Mesenchymal stem cell (in vitro differentiated cells and primary cell): ENCODE measurements at regions not wholly inside any gene's neighbourhood (a gene's known extent, or its start where the extent isn't known, plus 50 kb on each side); places are given as distances from the start of the nearest gene placed in this dataset.

Experiments used
- DNase-seq: peaks from one replicate; pipeline ENCODE4 v3.0.0-alpha.2; 2013
- H2AFZ ChIP-seq: one replicate; pipeline ENCODE4 v1.6.1; 2013; ENCODE audit warnings: low read depth, mild to moderate bottlenecking, control low read depth, inconsistent platforms, low read length, moderate library complexity
- H2AK5ac ChIP-seq: 2 replicates; pipeline ENCODE4 v1.6.1; 2013; ENCODE audit warnings: low read length, moderate library complexity, mild to moderate bottlenecking, inconsistent platforms; ENCODE audit not compliant: severe bottlenecking
- H2BK120ac ChIP-seq: one replicate; pipeline ENCODE4 v1.6.1; 2013; ENCODE audit warnings: low read depth, mild to moderate bottlenecking, inconsistent platforms, low read length, moderate library complexity
- H2BK12ac ChIP-seq, 2 experiments: one replicate each; pipeline ENCODE4 v1.6.1; 2013; ENCODE audit warnings: inconsistent platforms in 2 of 2, low read length in 2 of 2, mild to moderate bottlenecking in 2 of 2, moderate library complexity in 2 of 2, control low read depth in 1 of 2
- H2BK15ac ChIP-seq: one replicate; pipeline ENCODE4 v1.6.1; 2013; ENCODE audit warnings: mild to moderate bottlenecking, low read depth, inconsistent platforms; ENCODE audit not compliant: poor library complexity, severe bottlenecking
- H2BK5ac ChIP-seq: 2 replicates; pipeline ENCODE4 v1.6.1; 2013; ENCODE audit warnings: low read depth, mild to moderate bottlenecking, low read length, control low read depth, inconsistent platforms; ENCODE audit not compliant: poor library complexity, severe bottlenecking
- H3K14ac ChIP-seq, 2 experiments: one replicate each; pipeline ENCODE4 v1.6.1; 2013; ENCODE audit warnings: inconsistent platforms in 2 of 2, low read length in 2 of 2, control low read depth in 1 of 2, mild to moderate bottlenecking in 1 of 2, moderate library complexity in 1 of 2
- H3K18ac ChIP-seq, 2 experiments: one replicate each; pipeline ENCODE4 v1.6.1; 2013; ENCODE audit warnings: inconsistent platforms in 2 of 2, low read length in 2 of 2, control low read depth in 1 of 2, low read depth in 1 of 2, mild to moderate bottlenecking in 1 of 2
- H3K23ac ChIP-seq, 2 experiments: one replicate each; pipeline ENCODE4 v1.6.1; 2013; ENCODE audit warnings: inconsistent platforms in 2 of 2, low read length in 2 of 2, mild to moderate bottlenecking in 2 of 2, moderate library complexity in 2 of 2, control low read depth in 1 of 2
- H3K27ac ChIP-seq: 2 replicates; pipeline ENCODE4 v1.5.1; 2013; ENCODE audit warnings: mild to moderate bottlenecking, moderate library complexity, low read length, control low read depth, inconsistent platforms; ENCODE audit not compliant: poor library complexity, severe bottlenecking
- H3K27me3 ChIP-seq, 2 experiments: 2 replicates each; pipeline versions ENCODE4 v1.6.1 to v1.7.0; 2013; ENCODE audit warnings: low read length in 2 of 2, mild to moderate bottlenecking in 2 of 2, moderate library complexity in 2 of 2, control low read depth in 1 of 2, inconsistent platforms in 1 of 2; ENCODE audit not compliant: control insufficient read depth in 1 of 2, insufficient read depth in 1 of 2
- H3K36me3 ChIP-seq, 2 experiments: 2 replicates each; pipeline versions ENCODE4 v1.6.1 to v1.7.0; 2013; ENCODE audit warnings: low read length in 2 of 2, control low read depth in 1 of 2, inconsistent platforms in 1 of 2, low read depth in 1 of 2, mild to moderate bottlenecking in 1 of 2; ENCODE audit not compliant: insufficient read depth in 2 of 2, control insufficient read depth in 1 of 2
- H3K4ac ChIP-seq, 2 experiments: one replicate each; pipeline ENCODE4 v1.6.1; 2013; ENCODE audit warnings: inconsistent platforms in 2 of 2, low read length in 2 of 2, mild to moderate bottlenecking in 2 of 2, moderate library complexity in 2 of 2, control low read depth in 1 of 2, low read depth in 1 of 2
- H3K4me1 ChIP-seq: 2 replicates; pipeline ENCODE4 v1.6.1; 2013; ENCODE audit warnings: low read depth, low read length, control low read depth; ENCODE audit not compliant: control insufficient read depth, insufficient read depth
- H3K4me2 ChIP-seq: 2 replicates; pipeline ENCODE4 v1.6.1; 2013; ENCODE audit warnings: low read length, mild to moderate bottlenecking, inconsistent platforms; ENCODE audit not compliant: poor library complexity, severe bottlenecking
- H3K4me3 ChIP-seq, 2 experiments: 2 replicates each; pipeline versions ENCODE4 v1.5.1 to v1.7.0; 2013; ENCODE audit warnings: low read length in 2 of 2, mild to moderate bottlenecking in 2 of 2, control low read depth in 1 of 2, low read depth in 1 of 2; ENCODE audit not compliant: insufficient read depth in 1 of 2
- H3K79me1 ChIP-seq: replicated peaks from 2 replicates; pipeline ENCODE4 v1.6.1; 2013; ENCODE audit warnings: mild to moderate bottlenecking, control low read depth, low read length, inconsistent platforms; ENCODE audit not compliant: poor library complexity, severe bottlenecking
- H3K9ac ChIP-seq: 2 replicates; pipeline ENCODE4 v1.7.0; 2013; ENCODE audit warnings: mild to moderate bottlenecking, low read length, moderate library complexity
- H3K9me3 ChIP-seq: 2 replicates; pipeline ENCODE4 v1.7.0; 2013; ENCODE audit warnings: mild to moderate bottlenecking, low read length; ENCODE audit not compliant: control insufficient read depth
- H4K8ac ChIP-seq: one replicate; pipeline ENCODE4 v1.6.1; 2013; ENCODE audit warnings: inconsistent platforms, mild to moderate bottlenecking, low read length, moderate library complexity
- H4K91ac ChIP-seq: one replicate; pipeline ENCODE4 v1.6.1; 2013; ENCODE audit warnings: mild to moderate bottlenecking, low read length, inconsistent platforms
- WGBS: methylation state at CpG from one replicate; pipeline ENCODE4 v1.1.7; 2013; ENCODE audit warnings: mixed read lengths; 5-methylcytosine and 5-hydroxymethylcytosine counted together

- no peak overlapping the region for H2AK5ac ChIP-seq
- no peak overlapping the region for H3K14ac ChIP-seq
- no peak overlapping the region for H3K9ac ChIP-seq
- H3K27me3 ChIP-seq, result no peaks in the 10 kb centered on the region
- no peak for DNase-seq
- no peak overlapping the region for H3K4ac ChIP-seq
- no peak overlapping the region for H3K27ac ChIP-seq
- H3K4me1 ChIP-seq, result no peaks in the 10 kb centered on the region
- no peak overlapping the region for H4K8ac ChIP-seq
- no peak overlapping the region for H2BK15ac ChIP-seq
- no peak overlapping the region for H3K4me2 ChIP-seq
- 55% methylated on average over 2 of the region's 2 CpGs for WGBS
- H3K23ac ChIP-seq, result no peak overlapping the region
- no peak overlapping the region for H2BK5ac ChIP-seq
- H3K9me3 ChIP-seq, result peaks cover 13% of the 10 kb centered on the region
- no peak overlapping the region for H2BK12ac ChIP-seq
- no peaks in the 10 kb centered on the region for H3K79me1 ChIP-seq
- no peak overlapping the region for H4K91ac ChIP-seq
- no peak overlapping the region for H2AFZ ChIP-seq
- no peak overlapping the region for H3K4me3 ChIP-seq
- no peak overlapping the region for H3K18ac ChIP-seq
- no peaks in the 10 kb centered on the region for H3K36me3 ChIP-seq
- H2BK120ac ChIP-seq, result no peak overlapping the region
These were observed 79.3 kb upstream of the ZNF716 start for GRCh38 chr7:57370739-57371098.

- Histone ChIP-seq H2BK120ac (no peak overlapping the region), H2BK5ac (no peak overlapping the region), H2AK5ac (no peak overlapping the region), H4K91ac (no peak overlapping the region), H3K27me3 (no peaks in the 10 kb centered on the region), H3K18ac (no peak overlapping the region), H2BK15ac (no peak overlapping the region), H3K14ac (no peak overlapping the region), H3K4me3 (no peak overlapping the region), H3K4me2 (no peak overlapping the region), H3K4ac (no peak overlapping the region), H2BK12ac (no peak overlapping the region), H3K27ac (no peak overlapping the region), H3K79me1 (no peaks in the 10 kb centered on the region), H3K4me1 (no peaks in the 10 kb centered on the region), H3K9ac (no peak overlapping the region), H2AFZ (no peak overlapping the region), H3K9me3 (peaks cover 14% of the 10 kb centered on the region), H3K23ac (no peak overlapping the region), H4K8ac (no peak overlapping the region), H3K36me3 (no peaks in the 10 kb centered on the region)
- no peak for DNase-seq
- 54% methylated on average over 2 of the region's 2 CpGs for WGBS
These were observed 74.2 kb upstream of the ZNF716 start for GRCh38 chr7:57375783-57376182.

GRCh38 chr7:57381581-57381980 is 68.4 kb upstream of the ZNF716 start:
- Histone ChIP-seq H2AFZ (no peak overlapping the region), H3K4me3 (no peak overlapping the region), H3K4ac (no peak overlapping the region), H3K18ac (no peak overlapping the region), H4K8ac (no peak overlapping the region), H3K27ac (no peak overlapping the region), H2BK120ac (no peak overlapping the region), H3K23ac (no peak overlapping the region), H3K9me3 (peaks cover 10% of the 10 kb centered on the region), H3K9ac (no peak overlapping the region), H3K4me2 (no peak overlapping the region), H3K4me1 (no peaks in the 10 kb centered on the region), H3K79me1 (no peaks in the 10 kb centered on the region), H2BK5ac (no peak overlapping the region), H2BK15ac (no peak overlapping the region), H2AK5ac (no peak overlapping the region), H2BK12ac (no peak overlapping the region), H3K36me3 (no peaks in the 10 kb centered on the region), H4K91ac (no peak overlapping the region), H3K14ac (no peak overlapping the region), H3K27me3 (no peaks in the 10 kb centered on the region)
- no peak for DNase-seq
- WGBS, result 78% methylated on average over 3 of the region's 3 CpGs

GRCh38 chr7:57384380-57384779 is 65.6 kb upstream of the ZNF716 start:
- H3K14ac ChIP-seq, result no peak overlapping the region
- peaks cover 14% of the 10 kb centered on the region for H3K9me3 ChIP-seq
- no peaks in the 10 kb centered on the region for H3K36me3 ChIP-seq
- H3K4me1 ChIP-seq, result no peaks in the 10 kb centered on the region
- H3K4ac ChIP-seq, result no peak overlapping the region
- no peak overlapping the region for H4K8ac ChIP-seq
- H3K18ac ChIP-seq, result no peak overlapping the region
- H3K23ac ChIP-seq, result no peak overlapping the region
- 84% methylated on average over 7 of the region's 9 CpGs for WGBS
- H3K79me1 ChIP-seq, result no peaks in the 10 kb centered on the region
- H2BK120ac ChIP-seq, result no peak overlapping the region
- no peak overlapping the region for H2BK15ac ChIP-seq
- H3K27ac ChIP-seq, result no peak overlapping the region
- no peak overlapping the region for H3K4me3 ChIP-seq
- no peak overlapping the region for H2BK5ac ChIP-seq
- no peak overlapping the region for H4K91ac ChIP-seq
- no peak overlapping the region for H2AK5ac ChIP-seq
- no peak overlapping the region for H3K4me2 ChIP-seq
- no peak overlapping the region for H2AFZ ChIP-seq
- no peaks in the 10 kb centered on the region for H3K27me3 ChIP-seq
- no peak overlapping the region for H3K9ac ChIP-seq
- no peak for DNase-seq
- no peak overlapping the region for H2BK12ac ChIP-seq
